ENCODE measurements at regions not wholly inside any gene's neighbourhood (a gene's known extent, or its start where the extent isn't known, plus 50 kb on each side); places are given as distances from the start of the nearest gene placed in this dataset.

DNA sequence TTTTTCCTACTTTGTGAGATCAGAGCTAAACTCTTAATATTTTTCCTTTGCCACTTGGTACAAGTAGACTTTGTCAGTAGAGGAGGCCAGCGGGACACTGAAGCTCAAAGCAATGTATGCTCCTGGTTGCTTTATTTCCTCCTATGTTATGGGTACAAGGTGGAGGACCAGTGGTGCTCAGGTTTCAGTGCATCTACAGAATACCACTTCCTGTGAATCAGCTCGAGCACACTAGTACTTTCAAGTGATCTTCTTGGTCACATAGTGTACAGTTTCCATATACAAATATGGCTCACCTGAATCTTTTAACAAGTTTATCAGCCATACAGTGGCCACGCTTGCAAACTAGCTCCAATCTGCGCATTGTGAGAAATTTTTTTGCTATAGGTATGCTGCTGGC, 1674.8 kb upstream of the TMEFF2 start:
- H3K4me2 ChIP-seq (ENCODE audit: low read depth, low read length): no peak overlapping the region
- no peaks in the 10 kb centered on the region for H3K9me3 ChIP-seq (replicated peaks; ENCODE audit: insufficient read depth, low read length)
- H2AFZ ChIP-seq (ENCODE audit: low read length): no peak overlapping the region
- no peak overlapping the region for H3K4me3 ChIP-seq (ENCODE audit: low read length)
- H3F3A ChIP-seq (ENCODE audit: insufficient read depth, low read length): no peaks in the 10 kb centered on the region
- no peaks in the 10 kb centered on the region for H3K9me2 ChIP-seq (replicated peaks; ENCODE audit: insufficient read depth, low read length)
- H3K27me3 ChIP-seq (replicated peaks; ENCODE audit: insufficient read depth, low read length): no peaks in the 10 kb centered on the region
- H3K9ac ChIP-seq (ENCODE audit: low read length): no peak overlapping the region
- no peaks in the 10 kb centered on the region for H4K20me1 ChIP-seq (ENCODE audit: insufficient read depth, low read length)
- H3K27ac ChIP-seq (ENCODE audit: low read length): no peak overlapping the region
- H3K4me1 ChIP-seq (ENCODE audit: low read length): no peaks in the 10 kb centered on the region
- DNase-seq: peak; percentile 9
- no peaks in the 10 kb centered on the region for H3K36me3 ChIP-seq (replicated peaks; ENCODE audit: insufficient read depth, low read length)
- TF ChIP-seq CTCF (IDR thresholded peaks at IDR 0.05; ENCODE audit: low read length) (no peak), EZH2 (optimal IDR thresholded peaks at IDR 0.05; ENCODE audit: low read depth, low read length) (no peak), EZH2phosphoT487 (IDR thresholded peaks at IDR 0.05; ENCODE audit: low read length) (no peak)
- H3K79me2 ChIP-seq (ENCODE audit: low read length): no peaks in the 10 kb centered on the region

DNA sequence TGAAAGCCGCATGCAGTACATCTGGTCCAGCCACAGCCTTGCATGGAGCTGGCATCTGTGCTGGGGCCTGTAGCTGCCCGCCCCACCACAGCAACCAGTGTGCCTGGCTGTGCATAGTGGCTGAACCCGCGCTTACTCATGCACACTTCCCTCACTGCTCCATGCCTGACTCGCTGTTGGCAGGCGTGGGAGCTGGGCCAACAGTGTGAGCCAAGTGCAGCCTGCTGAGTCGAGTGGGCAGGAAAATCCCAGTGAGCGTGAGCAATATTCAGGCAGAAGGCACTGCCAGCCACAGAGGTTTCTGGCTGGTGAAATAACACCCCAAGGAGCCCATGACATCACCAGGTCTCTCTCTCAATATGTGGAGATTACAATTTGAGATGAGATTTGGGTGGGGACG, 1674.1 kb upstream of the TMEFF2 start:
- no peak overlapping the region for H3K27ac ChIP-seq (ENCODE audit: low read length)
- no peaks in the 10 kb centered on the region for H3K9me2 ChIP-seq (replicated peaks; ENCODE audit: insufficient read depth, low read length)
- TF ChIP-seq EZH2 (optimal IDR thresholded peaks at IDR 0.05; ENCODE audit: low read depth, low read length) (no peak), EZH2phosphoT487 (IDR thresholded peaks at IDR 0.05; ENCODE audit: low read length) (no peak), CTCF (IDR thresholded peaks at IDR 0.05; ENCODE audit: low read length) (no peak)
- no peak for DNase-seq
- no peaks in the 10 kb centered on the region for H3F3A ChIP-seq (ENCODE audit: insufficient read depth, low read length)
- H3K4me1 ChIP-seq (ENCODE audit: low read length): no peaks in the 10 kb centered on the region
- H3K9me3 ChIP-seq (replicated peaks; ENCODE audit: insufficient read depth, low read length): no peaks in the 10 kb centered on the region
- H3K9ac ChIP-seq (ENCODE audit: low read length): no peak overlapping the region
- H3K27me3 ChIP-seq (replicated peaks; ENCODE audit: insufficient read depth, low read length): no peaks in the 10 kb centered on the region
- no peaks in the 10 kb centered on the region for H3K79me2 ChIP-seq (ENCODE audit: low read length)
- no peaks in the 10 kb centered on the region for H3K36me3 ChIP-seq (replicated peaks; ENCODE audit: insufficient read depth, low read length)
- no peaks in the 10 kb centered on the region for H4K20me1 ChIP-seq (ENCODE audit: insufficient read depth, low read length)
- H2AFZ ChIP-seq (ENCODE audit: low read length): no peak overlapping the region
- no peak overlapping the region for H3K4me2 ChIP-seq (ENCODE audit: low read depth, low read length)
- no peak overlapping the region for H3K4me3 ChIP-seq (ENCODE audit: low read length)

GRCh38 chr2:193868132-193868531, 1673.4 kb upstream of the TMEFF2 start:
- no peak for DNase-seq
- no peak overlapping the region for H3K4me3 ChIP-seq (ENCODE audit: low read length)
- TF ChIP-seq CTCF (IDR thresholded peaks at IDR 0.05; ENCODE audit: low read length) (no peak), EZH2phosphoT487 (IDR thresholded peaks at IDR 0.05; ENCODE audit: low read length) (no peak), EZH2 (optimal IDR thresholded peaks at IDR 0.05; ENCODE audit: low read depth, low read length) (no peak)

More at GRCh38 chr2:193868132-193868531, 1673.4 kb upstream of the TMEFF2 start:
- H3K27me3 ChIP-seq (replicated peaks; ENCODE audit: insufficient read depth, low read length): no peaks in the 10 kb centered on the region
- no peaks in the 10 kb centered on the region for H3K79me2 ChIP-seq (ENCODE audit: low read length)
- no peaks in the 10 kb centered on the region for H3K9me2 ChIP-seq (replicated peaks; ENCODE audit: insufficient read depth, low read length)
- no peak overlapping the region for H3K9ac ChIP-seq (ENCODE audit: low read length)
- H4K20me1 ChIP-seq (ENCODE audit: insufficient read depth, low read length): no peaks in the 10 kb centered on the region
- no peak overlapping the region for H3K27ac ChIP-seq (ENCODE audit: low read length)
- H3K4me1 ChIP-seq (ENCODE audit: low read length): no peaks in the 10 kb centered on the region
- H3K36me3 ChIP-seq (replicated peaks; ENCODE audit: insufficient read depth, low read length): no peaks in the 10 kb centered on the region
- H2AFZ ChIP-seq (ENCODE audit: low read length): no peak overlapping the region
- H3F3A ChIP-seq (ENCODE audit: insufficient read depth, low read length): no peaks in the 10 kb centered on the region
- H3K9me3 ChIP-seq (replicated peaks; ENCODE audit: insufficient read depth, low read length): no peaks in the 10 kb centered on the region
- H3K4me2 ChIP-seq (ENCODE audit: low read depth, low read length): no peak overlapping the region
